ENCODE measurements at regions not wholly inside any gene's neighbourhood (a gene's known extent, or its start where the extent isn't known, plus 50 kb on each side); places are given as distances from the start of the nearest gene placed in this dataset.

- H3K4me3 Mint-ChIP-seq, result no peak overlapping the region
- H3K36me3 Mint-ChIP-seq (ENCODE audit: low read depth), result no peaks in the 10 kb centered on the region
- no peaks in the 10 kb centered on the region for H3K4me1 Mint-ChIP-seq
- TF ChIP-seq, protein P1, sequence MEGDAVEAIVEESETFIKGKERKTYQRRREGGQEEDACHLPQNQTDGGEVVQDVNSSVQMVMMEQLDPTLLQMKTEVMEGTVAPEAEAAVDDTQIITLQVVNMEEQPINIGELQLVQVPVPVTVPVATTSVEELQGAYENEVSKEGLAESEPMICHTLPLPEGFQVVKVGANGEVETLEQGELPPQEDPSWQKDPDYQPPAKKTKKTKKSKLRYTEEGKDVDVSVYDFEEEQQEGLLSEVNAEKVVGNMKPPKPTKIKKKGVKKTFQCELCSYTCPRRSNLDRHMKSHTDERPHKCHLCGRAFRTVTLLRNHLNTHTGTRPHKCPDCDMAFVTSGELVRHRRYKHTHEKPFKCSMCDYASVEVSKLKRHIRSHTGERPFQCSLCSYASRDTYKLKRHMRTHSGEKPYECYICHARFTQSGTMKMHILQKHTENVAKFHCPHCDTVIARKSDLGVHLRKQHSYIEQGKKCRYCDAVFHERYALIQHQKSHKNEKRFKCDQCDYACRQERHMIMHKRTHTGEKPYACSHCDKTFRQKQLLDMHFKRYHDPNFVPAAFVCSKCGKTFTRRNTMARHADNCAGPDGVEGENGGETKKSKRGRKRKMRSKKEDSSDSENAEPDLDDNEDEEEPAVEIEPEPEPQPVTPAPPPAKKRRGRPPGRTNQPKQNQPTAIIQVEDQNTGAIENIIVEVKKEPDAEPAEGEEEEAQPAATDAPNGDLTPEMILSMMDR (IDR thresholded peaks at IDR 0.05; ENCODE audit: unreplicated experiment in 3 of 3), result no peak
- H3K27me3 Mint-ChIP-seq (ENCODE audit: low read depth), result no peaks in the 10 kb centered on the region
- H3K9me3 Mint-ChIP-seq, result no peaks in the 10 kb centered on the region
- no peak overlapping the region for H3K27ac Mint-ChIP-seq
Measured at GRCh38 chr1:194338241-194338948, 1152.0 kb upstream of the B3GALT2 start.

GRCh38 chr1:194333240-194333639 lies 1146.8 kb upstream of the B3GALT2 start:
- Mint-ChIP-seq H3K27ac (no peak overlapping the region), H3K4me1 (no peaks in the 10 kb centered on the region), H3K4me3 (no peak overlapping the region), H3K36me3 (ENCODE audit: low read depth) (no peaks in the 10 kb centered on the region), H3K9me3 (no peaks in the 10 kb centered on the region), H3K27me3 (ENCODE audit: low read depth) (no peaks in the 10 kb centered on the region)
- TF ChIP-seq, protein P1 (IDR thresholded peaks at IDR 0.05; ENCODE audit: unreplicated experiment in 3 of 3), result no peak

GRCh38 chr1:194331758-194332157 lies 1145.3 kb upstream of the B3GALT2 start:
- H3K4me1 Mint-ChIP-seq, result no peaks in the 10 kb centered on the region
- no peaks in the 10 kb centered on the region for H3K9me3 Mint-ChIP-seq
- no peak overlapping the region for H3K4me3 Mint-ChIP-seq

GRCh38 chr1:194322751-194323150 lies 1136.3 kb upstream of the B3GALT2 start:
- H3K4me3 Mint-ChIP-seq, result no peak overlapping the region
- no peaks in the 10 kb centered on the region for H3K36me3 Mint-ChIP-seq (ENCODE audit: low read depth)
- H3K4me1 Mint-ChIP-seq, result no peaks in the 10 kb centered on the region
- no peaks in the 10 kb centered on the region for H3K9me3 Mint-ChIP-seq
- H3K27ac Mint-ChIP-seq, result no peak overlapping the region
- H3K27me3 Mint-ChIP-seq (ENCODE audit: low read depth), result no peaks in the 10 kb centered on the region
- TF ChIP-seq, protein P1 (IDR thresholded peaks at IDR 0.05; ENCODE audit: unreplicated experiment in 3 of 3), result no peak

More at GRCh38 chr1:194331758-194332157, 1145.3 kb upstream of the B3GALT2 start:
- H3K27me3 Mint-ChIP-seq (ENCODE audit: low read depth), result no peaks in the 10 kb centered on the region
- H3K36me3 Mint-ChIP-seq (ENCODE audit: low read depth), result no peaks in the 10 kb centered on the region
- H3K27ac Mint-ChIP-seq, result no peak overlapping the region
- TF ChIP-seq, protein P1 (IDR thresholded peaks at IDR 0.05; ENCODE audit: unreplicated experiment in 3 of 3), result no peak

GRCh38 chr1:194318790-194319280 lies 1132.4 kb upstream of the B3GALT2 start:
- H3K36me3 Mint-ChIP-seq (ENCODE audit: low read depth), result no peaks in the 10 kb centered on the region
- TF ChIP-seq, protein P1 (IDR thresholded peaks at IDR 0.05; ENCODE audit: unreplicated experiment in 3 of 3), result no peak
- H3K4me1 Mint-ChIP-seq, result no peaks in the 10 kb centered on the region
- H3K9me3 Mint-ChIP-seq, result peaks cover 3% of the 10 kb centered on the region
- H3K27ac Mint-ChIP-seq, result no peak overlapping the region
- H3K27me3 Mint-ChIP-seq (ENCODE audit: low read depth), result no peaks in the 10 kb centered on the region
- no peak overlapping the region for H3K4me3 Mint-ChIP-seq

DNA sequence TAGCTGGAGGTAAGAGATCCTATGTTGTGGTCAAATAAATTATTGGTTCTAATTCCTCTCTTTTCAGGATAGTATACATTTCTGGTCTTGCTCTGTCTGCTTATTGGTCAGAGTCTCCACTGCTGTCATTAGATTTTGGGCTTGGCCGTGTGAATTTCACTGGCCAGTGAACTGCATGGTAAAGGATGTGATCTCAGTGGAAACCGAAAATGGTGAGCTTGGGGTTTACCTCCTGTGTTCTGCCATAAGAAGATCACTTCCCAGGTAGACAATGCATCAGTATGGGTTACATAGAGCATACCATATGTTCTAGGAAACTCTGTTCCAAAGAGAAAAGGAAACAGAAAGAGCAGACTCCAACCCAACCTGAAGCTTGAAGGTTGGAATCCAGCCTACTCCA lies 1123.3 kb upstream of the B3GALT2 start:
- peaks cover 3% of the 10 kb centered on the region for H3K9me3 Mint-ChIP-seq
- no peak overlapping the region for H3K27ac Mint-ChIP-seq

More for the DNA sequence above, 1123.3 kb upstream of the B3GALT2 start:
- Mint-ChIP-seq H3K4me1 (no peaks in the 10 kb centered on the region), H3K27me3 (ENCODE audit: low read depth) (no peaks in the 10 kb centered on the region), H3K4me3 (no peak overlapping the region), H3K36me3 (ENCODE audit: low read depth) (no peaks in the 10 kb centered on the region)
- TF ChIP-seq, protein P1 (IDR thresholded peaks at IDR 0.05; ENCODE audit: unreplicated experiment in 3 of 3), result no peak
